Vagina (tissue), 2 donors: ENCODE measurements at regions not wholly inside any gene's neighbourhood (a gene's known extent, or its start where the extent isn't known, plus 50 kb on each side); places are given as distances from the start of the nearest gene placed in this dataset.

ENCODE experiments used
- DNase-seq, 2 donors: peaks; one replicate each; pipeline ENCODE4 v3.0.0-alpha.2; 2017; ENCODE audit errors: extremely low spot score in 2 of 2
- H3K27ac ChIP-seq: fragments of 200-600 bp; sonication (generic); one replicate; pipeline ENCODE4 v1.5.1; 2019
- H3K27me3 ChIP-seq: fragments of 200-600 bp; sonication (generic); one replicate; pipeline ENCODE4 v1.5.1; 2019
- H3K36me3 ChIP-seq, 2 donors: fragments of 200-600 bp; sonication (generic); one replicate each; pipeline ENCODE4 v1.5.1; 2017 to 2019
- H3K4me1 ChIP-seq: fragments of 200-600 bp; sonication (generic); one replicate; pipeline ENCODE4 v1.5.1; 2019
- H3K4me3 ChIP-seq, 2 donors: fragments of 200-600 bp; sonication (generic); 1 replicate in 1 of 2; 2 replicates in 1 of 2; pipeline ENCODE4 v1.5.1; 2016 to 2019
- H3K9me3 ChIP-seq: fragments of 200-600 bp; sonication (generic); one replicate; pipeline ENCODE4 v1.5.1; 2019
- CTCF ChIP-seq, 3 experiments: fragments of 450-650 bp in 2 of 3; fragments of 200-600 bp in 1 of 3; sonication (generic) in 1 of 3; IDR thresholded peaks; one replicate each; pipeline ENCODE4 v1.5.1; 2017 to 2019; ENCODE audit warnings: antibody characterized with exemption in 3 of 3, mild to moderate bottlenecking in 2 of 3, moderate library complexity in 2 of 3
- POLR2A ChIP-seq, 2 donors: fragments of 450-650 bp; IDR thresholded peaks; one replicate each; pipeline ENCODE4 v1.6.1; 2017; ENCODE audit warnings: antibody characterized with exemption in 2 of 2, mild to moderate bottlenecking in 2 of 2, moderate library complexity in 2 of 2
- POLR2AphosphoS5 ChIP-seq, 2 donors: sonication (generic); formaldehyde crosslinking; IDR thresholded peaks; one replicate each; pipeline ENCODE4 v1.9.0; 2017; ENCODE audit warnings: antibody characterized with exemption in 2 of 2, mild to moderate bottlenecking in 2 of 2, low read depth in 1 of 2; ENCODE audit not compliant: insufficient read depth in 1 of 2
- intact Hi-C: fragments of 100-400 bp; cut with DNase I; formaldehyde crosslinking; loops from one replicate; pipeline ENCODE4 v1.15.1; 2023

GRCh38 chr20:11017446-11017845 is 343.6 kb upstream of the JAG1 start:
- no peaks in the 10 kb centered on the region for H3K9me3 ChIP-seq
- H3K4me1 ChIP-seq, result peaks cover 6% of the 10 kb centered on the region
- H3K27me3 ChIP-seq, result no peaks in the 10 kb centered on the region
- H3K27ac ChIP-seq, result no peak overlapping the region
- TF ChIP-seq POLR2AphosphoS5 (IDR thresholded peaks at IDR 0.05; ENCODE audit: insufficient read depth in 1 of 2, low read depth in 1 of 2) (no peak), POLR2A (IDR thresholded peaks at IDR 0.05) (no peak), CTCF (IDR thresholded peaks at IDR 0.05) (no peak)
- DNase-seq, result no peak
- intact Hi-C loops, result no loop called here
- no peak overlapping the region for H3K4me3 ChIP-seq
- no peaks in the 10 kb centered on the region for H3K36me3 ChIP-seq

GRCh38 chr20:11018668-11019170 is 344.9 kb upstream of the JAG1 start:
- H3K27me3 ChIP-seq, result no peaks in the 10 kb centered on the region
- H3K27ac ChIP-seq, result no peak overlapping the region
- H3K4me3 ChIP-seq, result no peak overlapping the region
- H3K4me1 ChIP-seq, result peaks cover under 1% of the 10 kb centered on the region
- TF ChIP-seq CTCF (IDR thresholded peaks at IDR 0.05) (no peak), POLR2AphosphoS5 (IDR thresholded peaks at IDR 0.05; ENCODE audit: insufficient read depth in 1 of 2, low read depth in 1 of 2) (no peak), POLR2A (IDR thresholded peaks at IDR 0.05) (no peak)
- intact Hi-C loops, result no loop called here
- H3K36me3 ChIP-seq, result no peaks in the 10 kb centered on the region
- DNase-seq, result no peak
- no peaks in the 10 kb centered on the region for H3K9me3 ChIP-seq

- DNase-seq, result no peak
- no peak overlapping the region for H3K27ac ChIP-seq
- no peaks in the 10 kb centered on the region for H3K9me3 ChIP-seq
- H3K4me3 ChIP-seq, result no peak overlapping the region
- H3K27me3 ChIP-seq, result no peaks in the 10 kb centered on the region
- intact Hi-C loops, result no loop called here
- TF ChIP-seq POLR2A (IDR thresholded peaks at IDR 0.05) (no peak), POLR2AphosphoS5 (IDR thresholded peaks at IDR 0.05; ENCODE audit: insufficient read depth in 1 of 2, low read depth in 1 of 2) (no peak), CTCF (IDR thresholded peaks at IDR 0.05) (no peak)
- H3K4me1 ChIP-seq, result no peaks in the 10 kb centered on the region
- H3K36me3 ChIP-seq, result no peaks in the 10 kb centered on the region
Observed at GRCh38 chr20:11020712-11021111, 346.9 kb upstream of the JAG1 start.

DNA sequence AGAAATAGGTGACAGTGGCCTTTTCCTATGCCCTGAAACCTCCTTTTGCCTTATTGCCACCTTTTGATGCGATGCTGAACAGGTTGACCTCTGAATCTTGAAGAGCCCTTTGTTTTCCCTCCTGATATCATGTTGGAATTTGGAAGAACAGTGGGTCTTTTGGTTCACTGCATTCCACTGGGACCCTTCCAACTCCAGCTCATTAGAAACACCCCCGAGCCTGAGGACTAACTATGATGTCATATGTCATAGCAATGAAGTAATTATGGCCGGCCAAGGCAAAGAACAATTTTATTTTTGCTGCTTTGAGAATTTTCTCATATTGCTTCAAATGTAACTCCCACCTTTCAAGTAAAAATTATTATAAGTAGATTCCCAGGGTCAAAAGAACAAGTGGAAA is 353.4 kb upstream of the JAG1 start:
- Histone ChIP-seq H3K4me1 (no peaks in the 10 kb centered on the region), H3K27ac (no peak overlapping the region), H3K27me3 (no peaks in the 10 kb centered on the region), H3K4me3 (no peak overlapping the region), H3K36me3 (no peaks in the 10 kb centered on the region), H3K9me3 (no peaks in the 10 kb centered on the region)
- DNase-seq, result no peak
- intact Hi-C loops, result no loop called here
- no peak for TF ChIP-seq CTCF (IDR thresholded peaks at IDR 0.05)
- no peak for TF ChIP-seq POLR2A (IDR thresholded peaks at IDR 0.05)

DNA sequence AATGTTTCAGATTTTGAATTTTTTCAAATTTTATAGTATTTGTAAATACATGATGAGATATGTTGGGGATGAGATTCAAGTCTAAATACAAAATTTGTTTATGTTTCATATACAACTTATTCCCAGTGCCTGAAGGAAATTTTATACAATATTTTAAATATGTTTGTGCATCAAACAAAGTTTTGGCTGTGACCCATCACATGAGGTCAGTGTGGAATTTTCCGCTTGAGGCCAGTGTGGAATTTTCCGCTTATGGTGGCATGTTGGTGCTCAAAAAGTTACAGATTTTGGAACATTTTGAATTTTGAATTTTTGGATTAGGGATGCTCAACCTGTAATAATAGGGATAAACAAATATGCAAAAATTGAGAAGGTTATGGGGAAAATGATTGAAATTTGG is 356.6 kb upstream of the JAG1 start:
- intact Hi-C loops, result no loop called here
- no peak for DNase-seq
- Histone ChIP-seq H3K4me1 (no peaks in the 10 kb centered on the region), H3K9me3 (no peaks in the 10 kb centered on the region), H3K27ac (no peak overlapping the region), H3K27me3 (no peaks in the 10 kb centered on the region), H3K4me3 (no peak overlapping the region), H3K36me3 (no peaks in the 10 kb centered on the region)
- TF ChIP-seq POLR2AphosphoS5 (IDR thresholded peaks at IDR 0.05; ENCODE audit: insufficient read depth in 1 of 2, low read depth in 1 of 2), result no peak
- TF ChIP-seq CTCF (IDR thresholded peaks at IDR 0.05), result no peak
- no peak for TF ChIP-seq POLR2A (IDR thresholded peaks at IDR 0.05)
